ENCODE measurements at regions not wholly inside any gene's neighbourhood (a gene's known extent, or its start where the extent isn't known, plus 50 kb on each side); places are given as distances from the start of the nearest gene placed in this dataset.

DNA sequence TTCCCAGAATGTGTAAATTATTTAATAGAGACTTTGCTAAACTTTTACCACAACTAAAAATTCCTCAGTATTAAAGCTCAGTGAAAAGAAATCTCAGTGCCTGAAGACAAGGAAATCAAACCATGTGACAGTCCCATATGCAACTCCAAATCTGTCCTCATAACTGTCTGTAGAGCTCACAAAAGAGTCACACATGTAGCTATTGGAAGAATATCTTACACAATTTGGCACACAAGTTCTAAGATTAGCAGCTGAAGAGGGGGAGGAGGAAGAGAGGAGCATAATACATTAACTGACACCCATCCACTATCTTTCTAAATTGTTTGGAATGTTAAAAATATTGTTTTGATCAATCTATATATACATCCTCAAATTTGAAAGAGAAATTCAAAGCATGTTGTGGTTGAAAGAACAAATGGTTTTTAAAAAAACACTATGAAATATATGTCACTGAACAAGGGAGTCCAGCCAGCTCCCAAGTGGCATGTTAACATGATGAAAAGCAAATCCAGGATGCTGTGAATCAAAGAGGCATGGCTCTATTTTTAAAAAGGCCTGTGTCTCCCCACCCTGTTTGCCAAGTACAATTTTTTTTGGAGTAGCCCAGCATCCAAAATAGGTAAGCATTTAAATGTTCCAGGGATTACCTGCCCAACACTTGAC lies 126.3 kb upstream of the NANOGP8 start:
- no TSS peak for BruUV-seq (replicated peaks)
- Mint-ChIP-seq H3K4me3 (ENCODE audit: unreplicated experiment) (no peak overlapping the region), H3K9me3 (ENCODE audit: unreplicated experiment) (no peaks in the 10 kb centered on the region), H3K27ac (ENCODE audit: unreplicated experiment) (no peak overlapping the region), H3K27me3 (ENCODE audit: insufficient read depth, unreplicated experiment) (no peaks in the 10 kb centered on the region), H3K4me1 (ENCODE audit: low read depth, unreplicated experiment) (peaks cover 6% of the 10 kb centered on the region), H3K36me3 (ENCODE audit: insufficient read depth, unreplicated experiment) (no peaks in the 10 kb centered on the region)
- ChIA-PET CTCF (no interaction called here), POLR2A (no interaction called here)
- peaks cover 8% of the 10 kb centered on the region; the same call in 1 of the 2 replicates for H3K4me1 ChIP-seq
- 0 out of 2 replicates have a peak, but pooled peaks cover 3% of the 10 kb centered on the region for H3K9me3 ChIP-seq
- H3K4me3 ChIP-seq (ENCODE audit: low read depth, low read length): no peak overlapping the region
- TF ChIP-seq, protein P1, sequence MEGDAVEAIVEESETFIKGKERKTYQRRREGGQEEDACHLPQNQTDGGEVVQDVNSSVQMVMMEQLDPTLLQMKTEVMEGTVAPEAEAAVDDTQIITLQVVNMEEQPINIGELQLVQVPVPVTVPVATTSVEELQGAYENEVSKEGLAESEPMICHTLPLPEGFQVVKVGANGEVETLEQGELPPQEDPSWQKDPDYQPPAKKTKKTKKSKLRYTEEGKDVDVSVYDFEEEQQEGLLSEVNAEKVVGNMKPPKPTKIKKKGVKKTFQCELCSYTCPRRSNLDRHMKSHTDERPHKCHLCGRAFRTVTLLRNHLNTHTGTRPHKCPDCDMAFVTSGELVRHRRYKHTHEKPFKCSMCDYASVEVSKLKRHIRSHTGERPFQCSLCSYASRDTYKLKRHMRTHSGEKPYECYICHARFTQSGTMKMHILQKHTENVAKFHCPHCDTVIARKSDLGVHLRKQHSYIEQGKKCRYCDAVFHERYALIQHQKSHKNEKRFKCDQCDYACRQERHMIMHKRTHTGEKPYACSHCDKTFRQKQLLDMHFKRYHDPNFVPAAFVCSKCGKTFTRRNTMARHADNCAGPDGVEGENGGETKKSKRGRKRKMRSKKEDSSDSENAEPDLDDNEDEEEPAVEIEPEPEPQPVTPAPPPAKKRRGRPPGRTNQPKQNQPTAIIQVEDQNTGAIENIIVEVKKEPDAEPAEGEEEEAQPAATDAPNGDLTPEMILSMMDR (IDR thresholded peaks at IDR 0.05; ENCODE audit: insufficient read depth in 1 of 2, low read depth in 1 of 2, low read length in 1 of 2, severe bottlenecking in 1 of 2, unreplicated experiment in 1 of 2): no peak
- intact Hi-C loops (cut with micrococcal nuclease; ENCODE audit: unreplicated experiment): no loop called here
- H3K27me3 ChIP-seq (replicated peaks; ENCODE audit: control insufficient read depth, insufficient read depth, low read length): no peaks in the 10 kb centered on the region
- H3K36me3 ChIP-seq (ENCODE audit: control insufficient read depth, insufficient read depth, low read length): no peaks in the 10 kb centered on the region
- no peak for DNase-seq

DNA sequence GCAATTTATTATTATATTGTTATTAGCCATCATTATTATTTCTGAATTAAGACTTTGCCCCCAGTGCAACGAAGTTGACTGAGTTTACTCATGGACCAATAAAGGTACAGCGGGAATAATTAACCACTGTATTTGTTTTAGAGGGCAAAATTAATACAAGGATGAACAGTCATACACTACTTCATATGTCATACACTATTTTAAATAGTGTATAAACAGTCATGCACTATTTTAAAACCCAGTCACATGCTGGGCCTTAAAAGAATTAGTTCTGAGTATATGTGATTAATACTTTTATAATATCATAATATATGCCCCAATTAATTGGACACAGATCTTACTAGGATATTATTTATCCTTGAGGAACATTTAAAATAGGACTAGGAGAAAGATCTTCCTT lies 125.3 kb upstream of the NANOGP8 start:
- H3K27me3 ChIP-seq (replicated peaks; ENCODE audit: control insufficient read depth, insufficient read depth, low read length): no peaks in the 10 kb centered on the region
- POLR2A ChIA-PET: no interaction called here
- no peak for DNase-seq
- Mint-ChIP-seq H3K27ac (ENCODE audit: unreplicated experiment) (no peak overlapping the region), H3K9me3 (ENCODE audit: unreplicated experiment) (no peaks in the 10 kb centered on the region), H3K36me3 (ENCODE audit: insufficient read depth, unreplicated experiment) (no peaks in the 10 kb centered on the region), H3K4me1 (ENCODE audit: low read depth, unreplicated experiment) (no peaks in the 10 kb centered on the region), H3K27me3 (ENCODE audit: insufficient read depth, unreplicated experiment) (no peaks in the 10 kb centered on the region), H3K4me3 (ENCODE audit: unreplicated experiment) (no peak overlapping the region)
- H3K36me3 ChIP-seq (ENCODE audit: control insufficient read depth, insufficient read depth, low read length): no peaks in the 10 kb centered on the region
- CTCF ChIA-PET: no interaction called here
- H3K4me1 ChIP-seq: no peaks in the 10 kb centered on the region
- TF ChIP-seq, protein P1 (IDR thresholded peaks at IDR 0.05; ENCODE audit: insufficient read depth in 1 of 2, low read depth in 1 of 2, low read length in 1 of 2, severe bottlenecking in 1 of 2, unreplicated experiment in 1 of 2): no peak
- no peak overlapping the region for H3K4me3 ChIP-seq (ENCODE audit: low read depth, low read length)
- 0 out of 2 replicates have a peak, but pooled peaks cover 3% of the 10 kb centered on the region for H3K9me3 ChIP-seq
- intact Hi-C loops (cut with micrococcal nuclease; ENCODE audit: unreplicated experiment): no loop called here
- BruUV-seq (replicated peaks): no TSS peak

DNA sequence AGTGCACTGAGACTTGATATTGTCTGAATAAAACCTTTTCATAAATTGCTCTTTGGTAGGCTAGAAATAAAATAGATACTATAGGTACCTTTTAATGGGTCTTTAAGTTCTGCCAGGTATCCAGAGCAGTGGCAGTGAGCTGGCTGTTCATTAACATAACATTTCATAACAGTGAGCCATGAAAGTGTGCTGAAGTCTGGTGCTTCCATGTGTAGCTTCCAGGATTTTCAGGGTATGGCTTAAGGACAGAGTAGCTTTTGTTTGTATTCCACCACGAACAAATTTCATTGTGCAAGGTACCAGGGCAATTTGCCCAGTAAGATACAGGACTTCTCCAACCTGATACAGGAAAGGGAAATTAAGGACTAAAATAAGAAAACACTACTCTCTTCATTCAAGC lies 124.7 kb upstream of the NANOGP8 start:
- DNase-seq: no peak
- H3K27ac Mint-ChIP-seq (ENCODE audit: unreplicated experiment): no peak overlapping the region
- no peak overlapping the region for H3K4me3 Mint-ChIP-seq (ENCODE audit: unreplicated experiment)
- H3K4me3 ChIP-seq (ENCODE audit: low read depth, low read length): no peak overlapping the region
- H3K9me3 ChIP-seq: 0 out of 2 replicates have a peak, but pooled peaks cover 3% of the 10 kb centered on the region
- H3K36me3 ChIP-seq (ENCODE audit: control insufficient read depth, insufficient read depth, low read length): no peaks in the 10 kb centered on the region
- H3K9me3 Mint-ChIP-seq (ENCODE audit: unreplicated experiment): no peaks in the 10 kb centered on the region
- no peaks in the 10 kb centered on the region for H3K36me3 Mint-ChIP-seq (ENCODE audit: insufficient read depth, unreplicated experiment)
- TF ChIP-seq, protein P1 (IDR thresholded peaks at IDR 0.05; ENCODE audit: insufficient read depth in 1 of 2, low read depth in 1 of 2, low read length in 1 of 2, severe bottlenecking in 1 of 2, unreplicated experiment in 1 of 2): no peak
- intact Hi-C loops (cut with micrococcal nuclease; ENCODE audit: unreplicated experiment): loop anchor here (5.0 kb wide), 1 partner anchor 133 kb away; no protein-coding TSS in a partner anchor
- no TSS peak for BruUV-seq (replicated peaks)
- no peaks in the 10 kb centered on the region for H3K4me1 ChIP-seq
- ChIA-PET CTCF (no interaction called here), POLR2A (no interaction called here)
- no peaks in the 10 kb centered on the region for H3K4me1 Mint-ChIP-seq (ENCODE audit: low read depth, unreplicated experiment)
- H3K27me3 Mint-ChIP-seq (ENCODE audit: insufficient read depth, unreplicated experiment): no peaks in the 10 kb centered on the region
- no peaks in the 10 kb centered on the region for H3K27me3 ChIP-seq (replicated peaks; ENCODE audit: control insufficient read depth, insufficient read depth, low read length)

Measured in Caco-2 (cell line).